HepG2 (cell line): ENCODE measurements at regions not wholly inside any gene's neighbourhood (a gene's known extent, or its start where the extent isn't known, plus 50 kb on each side); places are given as distances from the start of the nearest gene placed in this dataset.

Experiments used
- BHLHE40 ChIP-seq: IDR thresholded peaks from 2 replicates; pipeline ENCODE4 v1.6.1; 2011; ENCODE audit warnings: low read length, improper control_type of control experiment
- MXI1 ChIP-seq: IDR thresholded peaks from 3 replicates; pipeline ENCODE4 v1.6.1; 2012; ENCODE audit warnings: low read depth, low read length, inconsistent platforms, borderline replicate concordance
- ZNF768 ChIP-seq: sonication (generic); formaldehyde crosslinking; IDR thresholded peaks from 2 replicates; pipeline ENCODE4 v1.4.0; 2020; ENCODE audit warnings: missing genetic modification reagents
- ZNF788 ChIP-seq: sonication (generic); formaldehyde crosslinking; IDR thresholded peaks from 2 replicates; pipeline ENCODE4 v1.5.0; 2020; ENCODE audit warnings: mild to moderate bottlenecking, missing genetic modification reagents, borderline replicate concordance
- TF ChIP-seq, protein P1 (sequence below): sonication (generic); formaldehyde crosslinking; IDR thresholded peaks from 2 replicates; pipeline ENCODE4 v1.5.0; 2020; ENCODE audit warnings: mild to moderate bottlenecking, missing genetic modification reagents

DNA sequence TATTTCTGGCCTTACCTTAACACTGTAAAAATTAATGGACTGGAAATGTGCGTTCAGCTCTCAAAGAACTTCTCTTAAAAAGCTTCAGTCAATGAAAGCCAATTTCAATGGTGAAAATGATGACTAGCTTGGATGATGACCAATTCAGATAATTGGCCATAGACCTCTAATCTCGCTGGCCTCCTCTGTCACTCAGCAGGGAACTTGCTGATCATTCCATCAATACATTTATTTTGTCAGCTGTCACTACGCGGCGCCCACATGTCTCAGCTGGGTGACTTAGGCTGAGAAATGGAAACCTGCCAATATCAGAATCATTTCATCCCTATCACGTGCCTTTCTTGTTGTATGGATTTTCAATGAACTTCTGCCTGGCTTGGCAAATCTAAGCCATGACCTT, 673.0 kb upstream of the AUTS2 start:
- TF ChIP-seq MXI1 (no peak), ZNF768 (CRISPR knock-in tag) (no peak), ZNF788 (CRISPR knock-in tag) (no peak), BHLHE40 (no peak)
- TF ChIP-seq, protein P1, sequence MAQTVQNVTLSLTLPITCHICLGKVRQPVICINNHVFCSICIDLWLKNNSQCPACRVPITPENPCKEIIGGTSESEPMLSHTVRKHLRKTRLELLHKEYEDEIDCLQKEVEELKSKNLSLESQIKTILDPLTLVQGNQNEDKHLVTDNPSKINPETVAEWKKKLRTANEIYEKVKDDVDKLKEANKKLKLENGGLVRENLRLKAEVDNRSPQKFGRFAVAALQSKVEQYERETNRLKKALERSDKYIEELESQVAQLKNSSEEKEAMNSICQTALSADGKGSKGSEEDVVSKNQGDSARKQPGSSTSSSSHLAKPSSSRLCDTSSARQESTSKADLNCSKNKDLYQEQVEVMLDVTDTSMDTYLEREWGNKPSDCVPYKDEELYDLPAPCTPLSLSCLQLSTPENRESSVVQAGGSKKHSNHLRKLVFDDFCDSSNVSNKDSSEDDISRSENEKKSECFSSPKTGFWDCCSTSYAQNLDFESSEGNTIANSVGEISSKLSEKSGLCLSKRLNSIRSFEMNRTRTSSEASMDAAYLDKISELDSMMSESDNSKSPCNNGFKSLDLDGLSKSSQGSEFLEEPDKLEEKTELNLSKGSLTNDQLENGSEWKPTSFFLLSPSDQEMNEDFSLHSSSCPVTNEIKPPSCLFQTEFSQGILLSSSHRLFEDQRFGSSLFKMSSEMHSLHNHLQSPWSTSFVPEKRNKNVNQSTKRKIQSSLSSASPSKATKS (CRISPR knock-in tag) = no peak
